Left colon (tissue), 2 donors: ENCODE measurements at regions not wholly inside any gene's neighbourhood (a gene's known extent, or its start where the extent isn't known, plus 50 kb on each side); places are given as distances from the start of the nearest gene placed in this dataset.

Experiments used
- ATAC-seq: fragments of 200-7000 bp; cut with Tn5 transposase; one replicate; pipeline ENCODE4 v1.9.1; 2020; ENCODE audit warnings: mild to moderate bottlenecking, moderate library complexity
- DNase-seq, 2 donors: peaks; one replicate each; pipeline ENCODE4 v3.0.0-alpha.2; 2020
- intact Hi-C, 2 donors: fragments of 100-400 bp; cut with DNase I in 1 of 2; cut with micrococcal nuclease in 1 of 2; formaldehyde crosslinking; loops; one replicate each; pipeline versions ENCODE4 v1.11.2 to v1.14.0; 2022; cut with DNase I, micrococcal nuclease
- donor health status: DM: no; HTN: no; CAD: no.
- donor health status: DM: yes; HTN: yes; CAD: no.

DNA sequence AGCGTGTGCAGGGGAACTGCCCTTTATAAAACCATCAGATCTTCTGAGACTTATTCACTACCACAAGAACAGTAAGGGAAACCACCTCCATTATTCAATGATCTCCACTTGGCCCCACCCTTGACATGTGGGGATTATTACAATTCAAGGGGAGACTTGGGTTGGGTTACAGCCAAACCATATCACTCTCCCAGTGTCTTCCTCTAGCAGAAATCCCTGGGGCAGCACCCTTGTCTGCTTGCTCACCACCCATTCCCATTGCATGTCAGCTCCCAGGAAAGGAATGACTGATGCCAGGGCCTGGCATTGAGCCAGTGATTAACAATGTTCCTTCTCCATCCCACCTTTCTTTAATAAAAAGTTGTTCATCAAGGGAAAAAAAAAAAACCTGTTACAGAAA, 199.0 kb downstream of the IRX1 start:
- DNase-seq (no peak), ATAC-seq (no peak)
- intact Hi-C loops, result no loop called here

- ATAC-seq, result no peak
- intact Hi-C loops, result no loop called here
- no peak for DNase-seq
These were observed 201.1 kb downstream of the IRX1 start for GRCh38 chr5:3796736-3797135.

DNA sequence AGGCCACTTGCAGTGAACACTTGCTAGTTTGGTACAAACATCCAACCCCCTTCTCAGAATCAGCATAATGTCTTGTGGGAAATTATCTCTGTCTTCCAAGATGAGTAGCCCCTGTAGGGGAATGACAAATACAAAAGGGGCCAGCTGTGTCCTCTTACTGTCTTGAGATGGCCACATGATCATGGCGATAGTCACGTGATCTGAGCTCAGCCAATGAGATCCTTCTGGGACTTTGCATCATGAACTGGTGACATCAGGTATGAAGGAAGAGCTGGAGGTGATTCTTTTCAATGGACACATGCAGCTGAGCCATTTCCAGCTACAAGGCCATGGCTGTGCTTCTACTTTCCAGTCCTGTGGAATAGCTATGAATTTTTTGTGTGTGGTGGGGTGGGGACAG, 206.3 kb downstream of the IRX1 start:
- intact Hi-C loops, result no loop called here
- no peak for ATAC-seq
- DNase-seq, result no peak

DNA sequence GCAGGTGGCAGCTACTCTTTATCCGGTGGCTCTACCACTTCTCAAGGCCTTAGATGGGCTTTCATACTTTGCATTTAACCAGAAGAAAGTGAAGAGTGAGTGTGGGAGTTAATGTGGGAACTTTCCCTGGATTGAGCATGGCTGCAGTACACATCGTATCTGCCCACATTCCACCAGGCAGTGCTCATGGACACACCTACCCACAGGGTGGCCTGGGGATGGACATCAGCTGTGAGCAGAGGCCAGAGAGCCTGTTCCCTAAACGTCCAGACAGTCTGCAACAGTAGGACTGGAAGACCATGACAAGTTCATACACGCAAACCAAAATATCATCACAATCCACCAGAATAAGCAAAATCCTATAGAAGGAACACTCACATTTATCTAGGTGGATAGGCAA, 213.8 kb downstream of the IRX1 start:
- ATAC-seq, result no peak
- intact Hi-C loops, result no loop called here
- DNase-seq, result no peak

DNA sequence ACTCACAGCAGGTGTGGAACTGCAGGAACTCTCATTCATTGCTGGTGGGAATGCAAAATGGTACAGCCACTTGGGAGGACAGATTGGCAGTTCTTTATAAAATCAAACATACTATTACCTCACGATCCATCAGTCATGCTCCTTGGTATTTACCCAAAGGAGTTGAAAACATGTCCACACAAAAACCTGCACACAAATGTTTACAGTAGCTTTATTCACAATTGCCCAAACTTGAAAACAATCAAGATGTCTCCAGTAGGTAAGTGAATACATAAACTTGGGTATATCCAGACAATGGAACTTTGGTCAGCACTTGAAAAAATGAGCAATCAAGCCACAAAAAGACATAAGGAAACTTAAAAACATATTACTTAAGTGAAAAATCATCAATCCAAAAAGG, 215.5 kb downstream of the IRX1 start:
- intact Hi-C loops, result no loop called here
- no peak for DNase-seq
- ATAC-seq, result no peak

DNA sequence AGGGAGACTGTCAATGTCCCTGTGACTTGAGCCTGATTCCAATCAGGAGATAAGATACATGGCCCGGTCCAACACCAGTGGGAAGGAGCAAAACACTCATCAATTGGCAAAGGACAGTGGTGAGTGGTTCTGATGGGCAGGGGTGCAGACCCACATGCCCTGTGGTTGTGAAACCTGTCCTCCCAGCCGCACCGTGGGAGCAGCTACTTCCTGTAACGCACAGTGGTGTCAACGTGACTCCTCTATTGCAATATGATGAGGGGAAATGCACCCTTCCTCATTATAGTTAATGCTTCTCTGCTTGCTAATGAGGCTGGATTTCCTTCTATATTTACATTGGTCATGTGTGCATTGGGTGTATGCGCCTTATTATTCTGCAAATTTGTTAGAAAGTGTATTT, 223.0 kb downstream of the IRX1 start:
- ATAC-seq, result no peak

GRCh38 chr5:3825531-3826451, 230.2 kb downstream of the IRX1 start:
- DNase-seq, result no peak
- no peak for ATAC-seq
- intact Hi-C loops, result no loop called here

More for the DNA sequence above, 223.0 kb downstream of the IRX1 start:
- intact Hi-C loops, result no loop called here
- no peak for DNase-seq

DNA sequence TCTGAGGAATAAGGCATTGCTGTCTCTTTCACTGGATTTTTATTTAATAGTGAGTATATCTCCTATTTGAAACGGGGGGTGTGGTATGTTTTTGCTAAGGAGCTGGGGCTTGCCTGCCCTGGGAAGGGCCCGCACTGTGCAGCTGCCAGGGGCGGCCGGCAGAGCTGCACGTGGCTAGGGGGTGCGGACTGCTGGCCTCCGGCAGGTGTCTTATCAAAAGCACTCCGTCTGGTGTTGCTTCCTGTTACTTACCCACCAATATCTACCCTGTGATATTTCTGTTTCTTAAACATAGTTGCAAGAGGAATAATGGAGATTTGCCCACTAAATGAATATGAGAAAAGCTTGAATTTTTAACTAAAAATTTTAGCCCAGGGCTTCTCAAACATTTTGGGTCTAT, 232.0 kb downstream of the IRX1 start:
- no peak for DNase-seq
- intact Hi-C loops, result no loop called here
- ATAC-seq, result no peak

DNA sequence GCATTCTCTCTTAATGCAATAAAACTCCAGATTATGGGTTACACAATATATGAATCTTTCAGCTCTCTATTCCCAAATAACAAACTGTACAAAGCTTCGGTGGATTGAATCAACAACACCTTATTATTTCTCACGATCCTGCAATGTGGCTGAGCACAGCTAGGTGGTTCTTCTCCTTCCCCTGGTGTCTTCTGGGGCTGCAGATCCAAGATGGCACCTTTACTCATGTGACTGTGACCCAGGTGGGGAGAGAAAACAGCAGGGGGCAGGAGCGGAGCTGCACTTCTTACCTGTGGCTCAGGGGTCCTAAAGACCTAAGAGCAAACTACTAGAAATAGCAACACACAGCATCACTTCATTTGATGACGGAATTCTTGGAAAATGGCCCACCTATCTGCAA, 233.1 kb downstream of the IRX1 start:
- intact Hi-C loops, result no loop called here
- no peak for ATAC-seq

GRCh38 chr5:3833566-3833965, 237.9 kb downstream of the IRX1 start:
- DNase-seq, result no peak
- no peak for ATAC-seq
- intact Hi-C loops, result no loop called here

More for the DNA sequence above, 233.1 kb downstream of the IRX1 start:
- no peak for DNase-seq

GRCh38 chr5:3835811-3836210, 240.2 kb downstream of the IRX1 start:
- intact Hi-C loops, result no loop called here
- DNase-seq (no peak), ATAC-seq (no peak)

- intact Hi-C loops, result no loop called here
These were observed 240.9 kb downstream of the IRX1 start for GRCh38 chr5:3836528-3836927.

DNA sequence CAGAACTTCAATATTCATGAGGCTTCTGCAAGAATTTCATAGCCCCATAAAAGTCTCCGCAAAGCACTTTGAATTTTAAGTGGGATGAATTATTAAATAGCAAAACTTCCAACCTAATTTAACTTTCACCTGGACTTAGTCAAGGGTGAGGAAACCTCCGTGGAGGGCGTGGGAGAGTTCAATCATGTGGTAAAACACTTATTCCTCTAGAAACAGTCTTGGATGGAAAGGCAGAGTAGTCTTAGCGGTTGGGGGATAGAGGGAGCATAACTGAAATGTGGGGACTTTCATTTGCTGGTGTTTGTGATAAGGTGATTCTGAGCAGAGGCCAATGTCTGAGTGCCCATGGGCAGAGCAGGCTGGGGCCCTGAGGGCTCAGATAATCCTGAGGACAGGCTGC, 241.9 kb downstream of the IRX1 start:
- DNase-seq, result no peak
- no peak for ATAC-seq
- intact Hi-C loops, result no loop called here

More at GRCh38 chr5:3836528-3836927, 240.9 kb downstream of the IRX1 start:
- ATAC-seq (no peak), DNase-seq (no peak)

GRCh38 chr5:3839151-3839550, 243.5 kb downstream of the IRX1 start:
- DNase-seq, result no peak
- ATAC-seq, result no peak
- intact Hi-C loops, result no loop called here

GRCh38 chr5:3842591-3842990, 247.0 kb downstream of the IRX1 start:
- intact Hi-C loops, result no loop called here
- no peak for ATAC-seq
- DNase-seq, result no peak

DNA sequence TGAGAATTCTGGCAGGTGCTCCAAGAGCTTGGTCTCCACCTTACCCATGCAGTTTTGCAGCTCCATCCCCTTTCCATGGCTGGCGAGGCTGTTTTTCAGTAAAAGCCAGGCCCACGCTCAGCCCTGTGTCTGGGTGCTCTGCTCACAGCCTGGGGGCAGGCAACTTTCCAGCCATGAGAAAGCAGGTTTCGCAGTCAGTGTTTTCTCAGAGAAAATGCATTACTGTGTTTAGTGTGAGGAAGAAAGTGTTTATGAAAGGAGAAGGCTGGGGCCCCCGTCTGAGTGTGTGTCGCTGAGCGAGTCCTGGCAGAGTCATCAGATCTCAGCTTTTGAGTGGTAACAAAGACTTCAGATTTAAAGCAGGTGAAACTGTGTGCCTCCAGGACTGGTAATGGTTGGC, 248.1 kb downstream of the IRX1 start:
- DNase-seq (no peak), ATAC-seq (no peak)
- intact Hi-C loops, result no loop called here

DNA sequence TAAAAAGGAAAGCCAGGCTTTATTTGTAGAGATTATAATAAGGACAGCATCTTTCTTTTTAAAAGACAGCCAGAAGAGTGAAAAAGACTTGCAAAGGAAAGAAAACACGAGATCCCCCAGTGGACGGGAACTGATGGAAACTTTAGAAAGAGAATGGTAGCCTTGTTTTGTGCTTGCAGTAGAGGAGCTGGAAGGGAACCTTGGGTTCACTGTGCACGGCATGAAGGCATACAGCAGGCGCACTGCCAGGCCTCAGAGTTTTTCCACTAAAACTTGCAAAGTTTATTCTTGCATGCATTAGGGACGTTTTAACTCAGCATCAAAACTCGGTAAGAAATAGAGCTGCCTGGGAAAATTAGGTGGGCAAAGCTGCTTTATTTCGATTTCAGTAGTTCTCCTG, 248.6 kb downstream of the IRX1 start:
- intact Hi-C loops, result no loop called here
- ATAC-seq (no peak), DNase-seq (no peak)

- intact Hi-C loops, result no loop called here
- no peak for ATAC-seq
- DNase-seq, result no peak
These were observed 249.6 kb downstream of the IRX1 start for GRCh38 chr5:3845230-3845629.

DNA sequence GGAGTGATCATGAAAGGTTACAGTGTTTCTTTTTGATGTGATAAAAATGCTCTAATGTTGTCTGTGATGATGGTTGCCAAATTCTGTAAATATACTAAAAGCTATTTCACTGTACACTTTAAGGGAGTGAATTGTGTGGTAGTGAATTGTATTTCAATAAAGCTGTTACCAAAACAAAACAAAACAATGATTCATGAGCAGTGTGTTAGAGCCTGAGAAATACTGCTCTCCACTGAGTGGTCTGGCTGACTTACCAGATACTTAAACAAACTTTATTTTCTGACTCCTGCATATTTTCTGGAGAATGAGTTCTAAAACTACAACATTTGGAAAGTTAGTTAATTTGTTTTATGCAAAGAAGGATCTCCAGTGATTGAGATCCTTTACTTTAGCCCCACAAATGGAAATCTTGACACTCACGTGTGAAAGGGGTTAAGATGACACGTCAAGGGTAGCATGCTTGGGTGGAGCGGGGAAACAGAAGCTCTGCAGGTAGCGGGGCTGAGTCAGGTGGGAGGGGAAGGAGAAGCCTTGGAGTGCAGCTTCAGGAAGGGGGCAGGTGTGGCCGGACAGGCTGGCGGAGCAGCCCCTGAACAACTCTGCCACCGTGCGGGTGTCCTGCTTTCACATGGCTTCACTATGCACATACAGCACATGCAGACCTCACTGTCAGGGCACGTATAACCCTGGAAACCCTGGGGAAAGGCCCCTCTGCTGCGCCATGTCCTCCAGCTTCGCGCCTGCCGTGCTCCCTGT, 256.7 kb downstream of the IRX1 start:
- ATAC-seq (no peak), DNase-seq (no peak)
- intact Hi-C loops, result no loop called here

GRCh38 chr5:3853362-3853761, 257.7 kb downstream of the IRX1 start:
- ATAC-seq (no peak), DNase-seq (no peak)
- intact Hi-C loops, result no loop called here
